ENCODE measurements at regions not wholly inside any gene's neighbourhood (a gene's known extent, or its start where the extent isn't known, plus 50 kb on each side); places are given as distances from the start of the nearest gene placed in this dataset.

GRCh38 chr9:134236001-134236421, 71.6 kb upstream of the RNU6ATAC start:
- Histone ChIP-seq H3K9ac (ENCODE audit: low read length) (no peak overlapping the region), H2AFZ (ENCODE audit: low read length) (no peak overlapping the region), H3K4me3 (ENCODE audit: low read depth, low read length, poor library complexity, severe bottlenecking) (no peak overlapping the region), H3F3A (ENCODE audit: insufficient read depth, low read length) (no peaks in the 10 kb centered on the region), H3K9me3 (ENCODE audit: low read length) (no peaks in the 10 kb centered on the region), H3K27me3 (ENCODE audit: insufficient read depth, low read length) (no peaks in the 10 kb centered on the region; the same call in 1 of the 2 replicates), H3K27ac (ENCODE audit: low read depth, low read length, poor library complexity, severe bottlenecking) (no peak overlapping the region), H3K4me1 (ENCODE audit: insufficient read depth, low read length, severe bottlenecking) (peaks cover 16% of the 10 kb centered on the region), H3K36me3 (ENCODE audit: insufficient read depth, low read length) (no peaks in the 10 kb centered on the region), H4K20me1 (ENCODE audit: insufficient read depth, low read length) (no peaks in the 10 kb centered on the region), H3K79me2 (ENCODE audit: insufficient read depth, low read length) (no peaks in the 10 kb centered on the region), H3K9me2 (ENCODE audit: low read depth, low read length) (no peaks in the 10 kb centered on the region), H3K4me2 (ENCODE audit: low read length) (no peak overlapping the region)
- TF ChIP-seq CTCF (IDR thresholded peaks at IDR 0.05; ENCODE audit: low read length): no peak
- TF ChIP-seq EZH2 (IDR thresholded peaks at IDR 0.05; ENCODE audit: borderline replicate concordance, low read length): no peak

- Histone ChIP-seq H3K27ac (ENCODE audit: low read depth, low read length, poor library complexity, severe bottlenecking) (no peak overlapping the region), H3K79me2 (ENCODE audit: insufficient read depth, low read length) (no peaks in the 10 kb centered on the region), H2AFZ (ENCODE audit: low read length) (no peak overlapping the region), H3K9me2 (ENCODE audit: low read depth, low read length) (no peaks in the 10 kb centered on the region), H3K4me2 (ENCODE audit: low read length) (no peak overlapping the region), H3K27me3 (ENCODE audit: insufficient read depth, low read length) (no peaks in the 10 kb centered on the region; the same call in 1 of the 2 replicates), H3K4me3 (ENCODE audit: low read depth, low read length, poor library complexity, severe bottlenecking) (no peak overlapping the region), H4K20me1 (ENCODE audit: insufficient read depth, low read length) (no peaks in the 10 kb centered on the region), H3K9ac (ENCODE audit: low read length) (no peak overlapping the region), H3F3A (ENCODE audit: insufficient read depth, low read length) (no peaks in the 10 kb centered on the region), H3K9me3 (ENCODE audit: low read length) (no peaks in the 10 kb centered on the region), H3K36me3 (ENCODE audit: insufficient read depth, low read length) (no peaks in the 10 kb centered on the region), H3K4me1 (ENCODE audit: insufficient read depth, low read length, severe bottlenecking) (peaks cover 8% of the 10 kb centered on the region)
- TF ChIP-seq EZH2 (IDR thresholded peaks at IDR 0.05; ENCODE audit: borderline replicate concordance, low read length) (no peak), CTCF (IDR thresholded peaks at IDR 0.05; ENCODE audit: low read length) (no peak)
These were observed 72.7 kb upstream of the RNU6ATAC start for GRCh38 chr9:134236935-134237629.

- H3K27ac ChIP-seq (ENCODE audit: low read depth, low read length, poor library complexity, severe bottlenecking): no peak overlapping the region
- TF ChIP-seq CTCF (IDR thresholded peaks at IDR 0.05; ENCODE audit: low read length) (no peak), EZH2 (IDR thresholded peaks at IDR 0.05; ENCODE audit: borderline replicate concordance, low read length) (no peak)
- no peak overlapping the region for H3K9ac ChIP-seq (ENCODE audit: low read length)
- H4K20me1 ChIP-seq (ENCODE audit: insufficient read depth, low read length): no peaks in the 10 kb centered on the region
- no peaks in the 10 kb centered on the region for H3K9me3 ChIP-seq (ENCODE audit: low read length)
- no peak overlapping the region for H2AFZ ChIP-seq (ENCODE audit: low read length)
- H3K4me3 ChIP-seq (ENCODE audit: low read depth, low read length, poor library complexity, severe bottlenecking): no peak overlapping the region
- H3K4me2 ChIP-seq (ENCODE audit: low read length): no peak overlapping the region
- peaks cover 8% of the 10 kb centered on the region for H3K4me1 ChIP-seq (ENCODE audit: insufficient read depth, low read length, severe bottlenecking)
- no peaks in the 10 kb centered on the region for H3K79me2 ChIP-seq (ENCODE audit: insufficient read depth, low read length)
- no peaks in the 10 kb centered on the region; the same call in 1 of the 2 replicates for H3K27me3 ChIP-seq (ENCODE audit: insufficient read depth, low read length)
- H3F3A ChIP-seq (ENCODE audit: insufficient read depth, low read length): no peaks in the 10 kb centered on the region
- no peaks in the 10 kb centered on the region for H3K9me2 ChIP-seq (ENCODE audit: low read depth, low read length)
- no peaks in the 10 kb centered on the region for H3K36me3 ChIP-seq (ENCODE audit: insufficient read depth, low read length)
These were observed 73.4 kb upstream of the RNU6ATAC start for GRCh38 chr9:134237630-134238265.
